ENCODE measurements at regions not wholly inside any gene's neighbourhood (a gene's known extent, or its start where the extent isn't known, plus 50 kb on each side); places are given as distances from the start of the nearest gene placed in this dataset.

- intact Hi-C loops (cut with micrococcal nuclease; ENCODE audit: unreplicated experiment) = loop anchor here (10.0 kb wide), 1 partner anchor 156 kb away; no protein-coding TSS in a partner anchor
- no peak overlapping the region for H3K27ac Mint-ChIP-seq (ENCODE audit: unreplicated experiment)
Measured at GRCh38 chr4:26141051-26141721, 179.6 kb upstream of the RBPJ start.

GRCh38 chr4:26141911-26142638, 178.7 kb upstream of the RBPJ start:
- Histone ChIP-seq H3K4me1 (peaks cover 15% of the 10 kb centered on the region), H3K36me3 (ENCODE audit: control insufficient read depth, insufficient read depth, low read length) (no peaks in the 10 kb centered on the region), H3K9me3 (no peaks in the 10 kb centered on the region), H3K27me3 (replicated peaks; ENCODE audit: control insufficient read depth, insufficient read depth, low read length) (no peaks in the 10 kb centered on the region), H3K4me3 (ENCODE audit: low read depth, low read length) (no peak overlapping the region)
- no TSS peak for BruUV-seq (replicated peaks)
- Mint-ChIP-seq H3K4me1 (ENCODE audit: low read depth, unreplicated experiment) (peaks cover 19% of the 10 kb centered on the region), H3K27ac (ENCODE audit: unreplicated experiment) (no peak overlapping the region), H3K36me3 (ENCODE audit: insufficient read depth, unreplicated experiment) (no peaks in the 10 kb centered on the region), H3K27me3 (ENCODE audit: insufficient read depth, unreplicated experiment) (no peaks in the 10 kb centered on the region), H3K9me3 (ENCODE audit: unreplicated experiment) (peaks cover 11% of the 10 kb centered on the region), H3K4me3 (ENCODE audit: unreplicated experiment) (no peak overlapping the region)
- no peak for DNase-seq
- TF ChIP-seq, protein P1, sequence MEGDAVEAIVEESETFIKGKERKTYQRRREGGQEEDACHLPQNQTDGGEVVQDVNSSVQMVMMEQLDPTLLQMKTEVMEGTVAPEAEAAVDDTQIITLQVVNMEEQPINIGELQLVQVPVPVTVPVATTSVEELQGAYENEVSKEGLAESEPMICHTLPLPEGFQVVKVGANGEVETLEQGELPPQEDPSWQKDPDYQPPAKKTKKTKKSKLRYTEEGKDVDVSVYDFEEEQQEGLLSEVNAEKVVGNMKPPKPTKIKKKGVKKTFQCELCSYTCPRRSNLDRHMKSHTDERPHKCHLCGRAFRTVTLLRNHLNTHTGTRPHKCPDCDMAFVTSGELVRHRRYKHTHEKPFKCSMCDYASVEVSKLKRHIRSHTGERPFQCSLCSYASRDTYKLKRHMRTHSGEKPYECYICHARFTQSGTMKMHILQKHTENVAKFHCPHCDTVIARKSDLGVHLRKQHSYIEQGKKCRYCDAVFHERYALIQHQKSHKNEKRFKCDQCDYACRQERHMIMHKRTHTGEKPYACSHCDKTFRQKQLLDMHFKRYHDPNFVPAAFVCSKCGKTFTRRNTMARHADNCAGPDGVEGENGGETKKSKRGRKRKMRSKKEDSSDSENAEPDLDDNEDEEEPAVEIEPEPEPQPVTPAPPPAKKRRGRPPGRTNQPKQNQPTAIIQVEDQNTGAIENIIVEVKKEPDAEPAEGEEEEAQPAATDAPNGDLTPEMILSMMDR (IDR thresholded peaks at IDR 0.05; ENCODE audit: insufficient read depth in 1 of 2, low read depth in 1 of 2, low read length in 1 of 2, severe bottlenecking in 1 of 2, unreplicated experiment in 1 of 2) = no peak
- ChIA-PET CTCF (no interaction called here), POLR2A (interaction anchor here (0.6 kb wide), 1 partner anchor 351 kb away, joined by 5 read pairs; no protein-coding TSS in a partner anchor)
- intact Hi-C loops (cut with micrococcal nuclease; ENCODE audit: unreplicated experiment) = loop anchor here (10.0 kb wide), 1 partner anchor 157 kb away; no protein-coding TSS in a partner anchor

More at GRCh38 chr4:26141051-26141721, 179.6 kb upstream of the RBPJ start:
- ChIA-PET CTCF (no interaction called here), POLR2A (no interaction called here)
- Mint-ChIP-seq H3K4me1 (ENCODE audit: low read depth, unreplicated experiment) (peaks cover 13% of the 10 kb centered on the region), H3K9me3 (ENCODE audit: unreplicated experiment) (peaks cover 11% of the 10 kb centered on the region), H3K4me3 (ENCODE audit: unreplicated experiment) (no peak overlapping the region), H3K36me3 (ENCODE audit: insufficient read depth, unreplicated experiment) (no peaks in the 10 kb centered on the region), H3K27me3 (ENCODE audit: insufficient read depth, unreplicated experiment) (no peaks in the 10 kb centered on the region)
- Histone ChIP-seq H3K9me3 (no peaks in the 10 kb centered on the region), H3K36me3 (ENCODE audit: control insufficient read depth, insufficient read depth, low read length) (no peaks in the 10 kb centered on the region), H3K4me1 (peaks cover 15% of the 10 kb centered on the region), H3K27me3 (replicated peaks; ENCODE audit: control insufficient read depth, insufficient read depth, low read length) (no peaks in the 10 kb centered on the region), H3K4me3 (ENCODE audit: low read depth, low read length) (no peak overlapping the region)
- TF ChIP-seq, protein P1 (IDR thresholded peaks at IDR 0.05; ENCODE audit: insufficient read depth in 1 of 2, low read depth in 1 of 2, low read length in 1 of 2, severe bottlenecking in 1 of 2, unreplicated experiment in 1 of 2) = no peak
- no TSS peak for BruUV-seq (replicated peaks)
- DNase-seq = no peak

- DNase-seq = peak in 1 of 2 experiments; percentile 11
- Histone ChIP-seq H3K27me3 (replicated peaks; ENCODE audit: control insufficient read depth, insufficient read depth, low read length) (no peaks in the 10 kb centered on the region), H3K4me3 (ENCODE audit: low read depth, low read length) (no peak overlapping the region), H3K9me3 (no peaks in the 10 kb centered on the region), H3K4me1 (peaks cover 15% of the 10 kb centered on the region), H3K36me3 (ENCODE audit: control insufficient read depth, insufficient read depth, low read length) (no peaks in the 10 kb centered on the region)
- intact Hi-C loops (cut with micrococcal nuclease; ENCODE audit: unreplicated experiment) = loop anchor here (2.0 to 10.0 kb wide), 2 partner anchors 30 to 160 kb away; no protein-coding TSS in a partner anchor
- H3K4me1 Mint-ChIP-seq (ENCODE audit: low read depth, unreplicated experiment) = peaks cover 19% of the 10 kb centered on the region
- TF ChIP-seq, protein P1 (IDR thresholded peaks at IDR 0.05; ENCODE audit: insufficient read depth in 1 of 2, low read depth in 1 of 2, low read length in 1 of 2, severe bottlenecking in 1 of 2, unreplicated experiment in 1 of 2) = no peak
- peak overlapping the region; percentile 59 for H3K4me3 Mint-ChIP-seq (ENCODE audit: unreplicated experiment)
- peaks cover 31% of the 10 kb centered on the region for H3K9me3 Mint-ChIP-seq (ENCODE audit: unreplicated experiment)
- H3K27me3 Mint-ChIP-seq (ENCODE audit: insufficient read depth, unreplicated experiment) = no peaks in the 10 kb centered on the region
- H3K36me3 Mint-ChIP-seq (ENCODE audit: insufficient read depth, unreplicated experiment) = no peaks in the 10 kb centered on the region
- POLR2A ChIA-PET = no interaction called here
- CTCF ChIA-PET = no interaction called here
- peak overlapping the region; percentile 69 for H3K27ac Mint-ChIP-seq (ENCODE audit: unreplicated experiment)
- no TSS peak for BruUV-seq (replicated peaks)
Measured at GRCh38 chr4:26144526-26145155, 176.2 kb upstream of the RBPJ start.
